Thoracic aorta (tissue), 2 donors: ENCODE measurements at regions not wholly inside any gene's neighbourhood (a gene's known extent, or its start where the extent isn't known, plus 50 kb on each side); places are given as distances from the start of the nearest gene placed in this dataset.

Experiments used
- ATAC-seq: fragments of 150-250 bp; one replicate; pipeline ENCODE4 v1.8.0; 2017; ENCODE audit warnings: low read depth; ENCODE audit not compliant: insufficient number of reproducible peaks, low FRiP score
- DNase-seq: peaks from one replicate; pipeline ENCODE4 v3.0.0-alpha.2; 2020; ENCODE audit warnings: low spot score
- H3K27ac ChIP-seq, 2 donors: fragments of 200-600 bp; sonication (generic); 1 replicate in 1 of 2; 2 replicates in 1 of 2; pipeline ENCODE4 v1.5.1; 2016; ENCODE audit warnings: mild to moderate bottlenecking in 2 of 2, moderate library complexity in 2 of 2
- H3K27me3 ChIP-seq: fragments of 200-600 bp; sonication (generic); replicated peaks from 2 replicates; pipeline ENCODE4 v1.6.0; 2016; ENCODE audit warnings: mild to moderate bottlenecking; ENCODE audit not compliant: insufficient read depth
- H3K36me3 ChIP-seq: fragments of 200-600 bp; sonication (generic); one replicate; pipeline ENCODE4 v1.5.1; 2016
- H3K4me1 ChIP-seq, 2 donors: fragments of 200-600 bp; sonication (generic); 1 replicate in 1 of 2; 2 replicates in 1 of 2; pipeline versions ENCODE4 v1.5.1 to v1.6.0; 2016; ENCODE audit warnings: low read depth in 2 of 2, mild to moderate bottlenecking in 1 of 2; ENCODE audit not compliant: control insufficient read depth in 1 of 2
- H3K4me3 ChIP-seq: fragments of 200-600 bp; sonication (generic); 2 replicates; pipeline ENCODE4 v1.5.1; 2016; ENCODE audit warnings: mild to moderate bottlenecking
- H3K9me3 ChIP-seq: fragments of 200-600 bp; sonication (generic); 2 replicates; pipeline ENCODE4 v1.5.1; 2016
- CTCF ChIP-seq: fragments of 200-600 bp; sonication (generic); IDR thresholded peaks from one replicate; pipeline ENCODE4 v1.5.1; 2019; ENCODE audit warnings: antibody characterized with exemption

- H3K9me3 ChIP-seq: no peaks in the 10 kb centered on the region
Observed at GRCh38 chr6:54698974-54699373, 147.6 kb upstream of the FAM83B start.

GRCh38 chr6:54700158-54700557 lies 146.4 kb upstream of the FAM83B start:
- H3K27ac ChIP-seq: no peak overlapping the region
- no peaks in the 10 kb centered on the region for H3K4me1 ChIP-seq
- H3K9me3 ChIP-seq: no peaks in the 10 kb centered on the region
- DNase-seq (no peak), ATAC-seq (no peak)
- H3K4me3 ChIP-seq: no peak overlapping the region
- no peaks in the 10 kb centered on the region for H3K27me3 ChIP-seq
- no peaks in the 10 kb centered on the region for H3K36me3 ChIP-seq
- no peak for TF ChIP-seq CTCF

More at GRCh38 chr6:54698974-54699373, 147.6 kb upstream of the FAM83B start:
- no peak for DNase-seq
- Histone ChIP-seq H3K36me3 (no peaks in the 10 kb centered on the region), H3K4me1 (no peaks in the 10 kb centered on the region), H3K27ac (no peak overlapping the region), H3K4me3 (no peak overlapping the region), H3K27me3 (no peaks in the 10 kb centered on the region)
- TF ChIP-seq CTCF: no peak
- no peak for ATAC-seq

GRCh38 chr6:54702772-54703171 lies 143.8 kb upstream of the FAM83B start:
- no peaks in the 10 kb centered on the region for H3K36me3 ChIP-seq
- H3K27ac ChIP-seq: no peak overlapping the region
- ATAC-seq: no peak
- H3K9me3 ChIP-seq: no peaks in the 10 kb centered on the region
- TF ChIP-seq CTCF: no peak
- no peak for DNase-seq
- no peak overlapping the region for H3K4me3 ChIP-seq
- peaks cover 4 to 7% of the 10 kb centered on the region in 2 donors for H3K4me1 ChIP-seq
- H3K27me3 ChIP-seq: no peaks in the 10 kb centered on the region

- no peak for TF ChIP-seq CTCF
- H3K36me3 ChIP-seq: no peaks in the 10 kb centered on the region
- ATAC-seq (no peak), DNase-seq (no peak)
- no peak overlapping the region for H3K27ac ChIP-seq
- no peaks in the 10 kb centered on the region for H3K27me3 ChIP-seq
- H3K4me1 ChIP-seq: peaks cover 4 to 7% of the 10 kb centered on the region in 2 donors
- no peak overlapping the region for H3K4me3 ChIP-seq
- H3K9me3 ChIP-seq: no peaks in the 10 kb centered on the region
Observed at GRCh38 chr6:54706391-54706790, 140.2 kb upstream of the FAM83B start.

GRCh38 chr6:54706844-54707605 lies 139.5 kb upstream of the FAM83B start:
- Histone ChIP-seq H3K9me3 (no peaks in the 10 kb centered on the region), H3K4me3 (no peak overlapping the region), H3K27me3 (no peaks in the 10 kb centered on the region), H3K4me1 (peaks cover 4 to 7% of the 10 kb centered on the region in 2 donors), H3K27ac (no peak overlapping the region), H3K36me3 (no peaks in the 10 kb centered on the region)
- TF ChIP-seq CTCF: no peak
- no peak for ATAC-seq
- no peak for DNase-seq
